Activated T-cell treated with anti-CD3 and anti-CD28 coated beads, Interleukin-2, amount 50 U/mL, for 24 hours (primary cell): ENCODE measurements at regions not wholly inside any gene's neighbourhood (a gene's known extent, or its start where the extent isn't known, plus 50 kb on each side); places are given as distances from the start of the nearest gene placed in this dataset.

ENCODE experiments used
- DNase-seq: peaks from one replicate; pipeline ENCODE4 v3.0.0-alpha.2; 2020
- H3K27ac Mint-ChIP-seq: 2 replicates; pipeline ENCODE4 v1.8.0; 2020; ENCODE audit warnings: mild to moderate bottlenecking, mixed read lengths
- H3K27me3 Mint-ChIP-seq: 2 replicates; pipeline ENCODE4 v1.8.0; 2020; ENCODE audit warnings: mixed read lengths
- H3K36me3 Mint-ChIP-seq: 2 replicates; pipeline ENCODE4 v1.8.0; 2020; ENCODE audit warnings: low read depth, mixed read lengths
- H3K4me1 Mint-ChIP-seq: 2 replicates; pipeline ENCODE4 v1.8.0; 2020; ENCODE audit warnings: low read depth, mixed read lengths
- H3K4me3 Mint-ChIP-seq: 2 replicates; pipeline ENCODE4 v1.8.0; 2020; ENCODE audit warnings: mild to moderate bottlenecking, moderate library complexity, mixed read lengths
- H3K9me3 Mint-ChIP-seq: 2 replicates; pipeline ENCODE4 v1.8.0; 2020; ENCODE audit warnings: mixed read lengths

GRCh38 chr11:121944556-121945230, 171.3 kb downstream of the BLID start:
- H3K27me3 Mint-ChIP-seq = no peaks in the 10 kb centered on the region
- DNase-seq = no peak
- H3K9me3 Mint-ChIP-seq = no peaks in the 10 kb centered on the region
- no peaks in the 10 kb centered on the region for H3K36me3 Mint-ChIP-seq
- no peak overlapping the region for H3K4me3 Mint-ChIP-seq
- no peaks in the 10 kb centered on the region for H3K4me1 Mint-ChIP-seq
- no peak overlapping the region for H3K27ac Mint-ChIP-seq

DNA sequence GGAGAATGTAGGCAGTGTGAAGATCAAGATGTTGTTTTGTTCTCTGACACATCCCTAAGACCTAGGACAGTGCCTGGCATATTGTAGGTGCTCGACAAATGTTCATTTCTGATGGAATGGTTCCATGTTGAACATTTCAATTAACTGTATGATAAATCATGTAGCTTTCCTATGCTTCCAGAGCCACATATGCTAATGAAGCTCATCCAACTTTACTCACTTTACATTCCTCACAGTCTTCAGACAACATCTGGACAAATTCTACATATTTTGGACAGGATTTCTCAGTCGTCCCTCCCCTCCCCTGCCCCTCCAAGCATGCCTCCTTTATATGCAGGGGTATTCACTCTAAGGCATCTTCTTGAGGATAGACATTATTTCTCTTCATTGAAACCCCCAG, 177.9 kb downstream of the BLID start:
- Mint-ChIP-seq H3K36me3 (no peaks in the 10 kb centered on the region), H3K27ac (no peak overlapping the region), H3K9me3 (no peaks in the 10 kb centered on the region), H3K4me3 (no peak overlapping the region), H3K27me3 (peaks cover 9% of the 10 kb centered on the region), H3K4me1 (no peaks in the 10 kb centered on the region)
- no peak for DNase-seq

DNA sequence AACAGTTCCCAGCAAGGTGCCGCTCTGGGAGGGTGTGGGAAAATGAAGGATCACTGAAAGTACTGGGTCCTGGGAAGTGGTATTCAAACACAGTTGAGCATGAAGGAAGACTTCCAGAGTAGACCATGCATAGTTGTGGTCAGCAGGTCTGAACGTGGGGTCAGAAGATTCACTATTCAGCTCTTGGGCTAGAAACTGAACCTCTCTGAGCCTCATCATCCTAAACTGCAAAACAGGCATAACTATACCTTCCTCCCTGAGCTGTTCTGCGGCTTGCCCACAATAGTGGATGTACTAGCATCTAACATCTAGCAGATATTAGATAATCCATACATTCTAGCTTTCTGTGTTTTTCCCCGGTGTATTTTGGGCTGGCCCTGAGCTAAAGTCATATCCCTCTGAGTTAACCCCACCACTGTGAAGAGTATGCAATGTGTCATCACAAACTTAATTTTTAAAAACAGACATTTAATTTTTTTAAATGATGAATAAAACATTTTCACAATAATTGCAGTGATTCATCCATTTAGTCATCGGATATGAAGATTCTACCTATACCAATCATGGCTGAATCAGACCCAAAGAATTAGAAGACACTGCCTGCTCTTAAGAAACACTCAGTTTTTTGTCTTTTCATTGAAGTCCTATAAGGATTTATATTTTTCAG, 179.1 kb downstream of the BLID start:
- Mint-ChIP-seq H3K27me3 (peaks cover 21% of the 10 kb centered on the region), H3K4me3 (no peak overlapping the region), H3K9me3 (no peaks in the 10 kb centered on the region), H3K36me3 (no peaks in the 10 kb centered on the region), H3K4me1 (no peaks in the 10 kb centered on the region), H3K27ac (no peak overlapping the region)
- DNase-seq = no peak

DNA sequence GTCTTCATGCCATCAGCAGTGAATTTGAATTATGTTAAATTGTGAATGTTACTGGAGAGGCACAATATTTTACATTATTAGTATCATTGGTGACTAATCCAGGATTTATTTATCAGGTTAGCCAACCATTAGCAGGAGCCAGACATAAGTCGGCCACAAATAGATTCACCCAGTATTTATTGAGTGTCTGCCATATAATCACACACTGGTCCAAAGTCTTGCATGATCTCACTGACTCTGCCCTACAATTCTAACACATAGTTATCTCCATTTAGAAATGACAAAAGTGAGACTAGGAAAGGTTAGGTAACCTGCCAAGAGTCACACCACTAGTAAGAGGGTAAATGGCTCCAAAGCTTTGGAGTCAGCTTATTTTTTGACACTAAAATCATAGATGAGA, 179.6 kb downstream of the BLID start:
- no peaks in the 10 kb centered on the region for H3K4me1 Mint-ChIP-seq
- H3K4me3 Mint-ChIP-seq = no peak overlapping the region
- peaks cover 26% of the 10 kb centered on the region for H3K27me3 Mint-ChIP-seq
- DNase-seq = no peak
- no peaks in the 10 kb centered on the region for H3K36me3 Mint-ChIP-seq
- H3K9me3 Mint-ChIP-seq = no peaks in the 10 kb centered on the region
- no peak overlapping the region for H3K27ac Mint-ChIP-seq

DNA sequence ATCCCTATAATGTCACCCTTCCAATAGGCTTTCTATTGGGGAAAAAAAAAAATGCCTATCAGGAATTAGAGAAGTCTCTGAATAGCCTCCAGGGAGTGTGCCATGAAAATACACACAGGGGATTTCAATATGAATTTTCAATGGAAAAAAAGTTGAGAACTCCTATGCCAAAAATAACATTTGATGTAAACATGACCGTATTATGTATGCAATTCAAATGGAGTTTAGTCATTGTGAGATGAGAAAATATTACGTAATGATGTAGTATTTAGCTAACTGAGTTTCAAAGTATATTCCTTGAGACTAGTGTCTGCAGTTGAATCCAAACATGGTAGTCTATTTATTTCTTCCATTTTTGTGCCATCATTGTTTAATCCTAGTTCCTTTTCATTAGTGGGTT, 182.3 kb downstream of the BLID start:
- Mint-ChIP-seq H3K4me1 (no peaks in the 10 kb centered on the region), H3K36me3 (no peaks in the 10 kb centered on the region), H3K4me3 (no peak overlapping the region), H3K27ac (no peak overlapping the region), H3K27me3 (peaks cover 30% of the 10 kb centered on the region), H3K9me3 (no peaks in the 10 kb centered on the region)
- no peak for DNase-seq

DNA sequence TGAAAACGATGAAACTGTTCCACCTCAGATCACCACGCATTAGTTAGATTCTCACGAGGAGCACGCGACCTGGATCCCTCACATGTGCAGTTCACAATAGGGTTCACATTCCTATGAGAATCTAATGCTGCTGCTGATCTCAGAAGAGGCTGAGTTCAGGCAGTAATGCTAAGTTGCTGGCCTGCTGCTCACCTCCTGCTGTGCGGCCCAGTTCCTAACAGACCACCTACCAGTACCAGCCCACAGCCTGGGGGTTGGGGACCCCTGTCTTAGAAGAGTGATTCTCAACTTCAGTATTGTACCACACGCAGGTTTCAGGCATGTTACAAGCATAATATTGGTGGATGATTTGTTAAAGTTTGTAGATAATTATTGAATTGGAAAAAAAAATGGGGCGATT, 182.7 kb downstream of the BLID start:
- no peak for DNase-seq
- no peaks in the 10 kb centered on the region for H3K4me1 Mint-ChIP-seq
- H3K4me3 Mint-ChIP-seq = no peak overlapping the region

DNA sequence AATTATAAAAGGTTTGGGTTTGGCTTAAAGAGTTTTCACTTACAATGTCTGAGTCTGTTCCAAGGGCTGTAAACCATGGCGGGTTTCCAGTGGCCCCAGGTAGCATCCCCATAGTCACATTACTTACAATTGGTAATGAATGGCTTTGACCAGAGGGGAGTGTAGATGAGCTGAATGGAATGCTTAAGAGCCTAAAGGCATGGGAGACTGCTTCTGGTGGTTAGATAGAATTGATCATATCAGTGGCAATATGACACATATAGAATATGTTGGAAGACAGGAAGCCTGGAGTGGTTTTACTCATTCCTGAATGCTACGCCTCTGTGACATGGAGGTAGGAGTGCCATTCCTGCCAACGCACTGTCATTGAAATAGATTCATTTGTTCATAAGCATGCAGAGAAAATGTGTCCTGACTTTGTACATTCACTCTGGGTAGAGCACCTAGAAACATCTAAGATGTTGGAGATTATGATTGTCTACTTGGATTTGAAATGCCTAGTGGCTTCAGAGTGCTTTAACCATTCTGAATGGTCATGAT, 183.3 kb downstream of the BLID start:
- peaks cover 30% of the 10 kb centered on the region for H3K27me3 Mint-ChIP-seq
- no peaks in the 10 kb centered on the region for H3K4me1 Mint-ChIP-seq
- no peak overlapping the region for H3K27ac Mint-ChIP-seq
- DNase-seq = no peak
- H3K9me3 Mint-ChIP-seq = no peaks in the 10 kb centered on the region
- H3K36me3 Mint-ChIP-seq = no peaks in the 10 kb centered on the region
- H3K4me3 Mint-ChIP-seq = no peak overlapping the region

More for the DNA sequence above, 182.7 kb downstream of the BLID start:
- Mint-ChIP-seq H3K9me3 (no peaks in the 10 kb centered on the region), H3K36me3 (no peaks in the 10 kb centered on the region), H3K27ac (no peak overlapping the region), H3K27me3 (peaks cover 30% of the 10 kb centered on the region)

GRCh38 chr11:121931748-121932352, 184.2 kb downstream of the BLID start:
- no peak overlapping the region for H3K4me3 Mint-ChIP-seq

DNA sequence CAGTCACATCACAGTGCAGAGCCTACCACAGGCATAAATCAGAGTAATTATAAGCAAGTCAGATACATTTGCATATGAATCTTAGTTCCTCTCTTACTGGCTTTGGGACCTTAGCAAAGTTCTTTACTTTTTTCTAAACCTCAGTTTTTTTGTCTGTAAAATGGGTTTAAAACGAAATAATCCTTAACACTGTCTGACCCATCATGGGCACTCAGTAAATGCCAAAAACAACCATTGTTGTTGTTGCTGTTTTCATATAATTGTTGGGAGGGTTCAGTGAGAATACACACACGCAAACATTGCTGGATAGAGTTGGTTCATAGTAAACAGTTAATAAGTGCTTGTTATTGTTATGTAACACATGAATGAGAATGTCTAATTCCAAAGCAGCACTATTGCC, 184.9 kb downstream of the BLID start:
- DNase-seq = no peak

More at GRCh38 chr11:121931748-121932352, 184.2 kb downstream of the BLID start:
- Mint-ChIP-seq H3K4me1 (no peaks in the 10 kb centered on the region), H3K27ac (no peak overlapping the region), H3K27me3 (peaks cover 36% of the 10 kb centered on the region), H3K9me3 (no peaks in the 10 kb centered on the region), H3K36me3 (no peaks in the 10 kb centered on the region)
- DNase-seq = no peak

GRCh38 chr11:121930004-121930965, 185.7 kb downstream of the BLID start:
- Mint-ChIP-seq H3K4me3 (no peak overlapping the region), H3K27ac (no peak overlapping the region), H3K36me3 (no peaks in the 10 kb centered on the region), H3K4me1 (no peaks in the 10 kb centered on the region), H3K9me3 (no peaks in the 10 kb centered on the region), H3K27me3 (peaks cover 36% of the 10 kb centered on the region)
- DNase-seq = no peak

More for the DNA sequence above, 184.9 kb downstream of the BLID start:
- H3K27me3 Mint-ChIP-seq = peaks cover 36% of the 10 kb centered on the region
- no peaks in the 10 kb centered on the region for H3K36me3 Mint-ChIP-seq
- no peak overlapping the region for H3K27ac Mint-ChIP-seq
- no peaks in the 10 kb centered on the region for H3K9me3 Mint-ChIP-seq
- no peaks in the 10 kb centered on the region for H3K4me1 Mint-ChIP-seq
- no peak overlapping the region for H3K4me3 Mint-ChIP-seq

DNA sequence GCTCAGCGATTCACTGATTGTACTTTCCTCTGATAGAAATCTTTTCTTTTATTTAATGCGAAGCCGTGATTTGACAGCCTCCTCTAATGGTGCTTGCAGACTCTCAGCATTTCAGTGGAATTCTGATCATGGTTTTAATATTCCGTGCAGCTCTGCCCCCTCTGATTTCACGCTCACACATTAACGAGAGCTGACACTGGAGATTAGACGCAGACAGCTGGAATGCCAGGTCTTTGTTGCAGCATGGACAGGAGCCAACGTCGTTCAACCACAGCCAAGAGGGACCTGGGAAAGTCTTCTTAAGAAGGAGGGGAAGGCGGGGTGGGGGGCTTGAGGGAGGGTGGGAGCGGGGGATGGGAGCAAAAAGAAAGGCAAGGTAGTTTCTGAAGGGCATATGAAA, 186.4 kb downstream of the BLID start:
- no peak for DNase-seq
- peaks cover 38% of the 10 kb centered on the region for H3K27me3 Mint-ChIP-seq
- H3K4me1 Mint-ChIP-seq = no peaks in the 10 kb centered on the region
- no peaks in the 10 kb centered on the region for H3K9me3 Mint-ChIP-seq
- no peaks in the 10 kb centered on the region for H3K36me3 Mint-ChIP-seq
- no peak overlapping the region for H3K4me3 Mint-ChIP-seq
- no peak overlapping the region for H3K27ac Mint-ChIP-seq

DNA sequence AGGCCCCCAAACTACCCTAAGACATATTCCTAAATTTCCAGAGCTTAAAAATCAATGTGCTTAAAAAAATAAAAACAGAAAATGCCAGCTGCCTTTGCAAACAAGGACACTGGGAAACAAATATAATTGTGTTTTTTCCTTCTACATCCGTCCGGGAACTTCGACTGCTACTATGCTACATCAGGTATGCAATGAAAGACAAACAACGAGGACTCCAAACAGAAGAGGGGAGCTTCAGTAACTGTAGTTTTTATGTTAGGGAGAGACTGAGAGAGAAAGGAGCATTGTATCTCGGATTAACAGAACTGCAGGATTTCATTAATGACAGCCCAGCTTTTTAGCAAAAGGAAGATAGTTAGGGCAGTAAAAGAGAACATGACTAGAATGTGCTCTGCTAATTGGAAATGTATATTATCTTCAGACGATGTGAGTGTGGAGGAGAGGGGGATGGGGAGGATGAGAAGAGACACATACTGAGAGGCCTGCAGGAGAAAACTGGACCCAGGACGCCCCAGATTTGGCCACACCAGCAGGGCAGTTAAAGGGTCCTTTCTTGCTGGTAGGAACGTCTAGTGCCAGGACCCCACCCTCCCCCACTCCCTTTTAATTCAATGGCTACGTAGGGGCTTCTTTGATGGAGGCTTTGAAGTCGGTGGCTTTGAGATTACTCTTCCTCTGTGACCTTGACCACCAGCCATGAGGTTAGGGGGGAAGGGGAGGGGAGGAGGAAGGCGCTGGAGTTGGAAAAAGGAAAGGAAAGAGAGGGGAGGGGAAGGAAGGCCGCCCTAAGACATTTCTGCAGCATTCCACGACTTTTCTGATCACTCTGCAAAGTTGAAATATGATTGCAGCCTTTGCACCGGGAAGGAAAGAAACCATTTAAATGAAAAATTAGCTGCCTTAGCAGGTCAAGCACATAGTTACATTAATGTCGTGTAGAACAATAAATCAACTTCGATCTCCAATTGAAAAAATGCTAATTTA, 187.1 kb downstream of the BLID start:
- Mint-ChIP-seq H3K27me3 (peaks cover 38% of the 10 kb centered on the region), H3K9me3 (no peaks in the 10 kb centered on the region)

GRCh38 chr11:121927789-121928188, 188.2 kb downstream of the BLID start:
- no peak for DNase-seq
- H3K27me3 Mint-ChIP-seq = peaks cover 27% of the 10 kb centered on the region
- H3K4me1 Mint-ChIP-seq = no peaks in the 10 kb centered on the region
- no peak overlapping the region for H3K27ac Mint-ChIP-seq
- H3K4me3 Mint-ChIP-seq = no peak overlapping the region
- no peaks in the 10 kb centered on the region for H3K9me3 Mint-ChIP-seq
- H3K36me3 Mint-ChIP-seq = no peaks in the 10 kb centered on the region

More for the DNA sequence above, 187.1 kb downstream of the BLID start:
- no peaks in the 10 kb centered on the region for H3K36me3 Mint-ChIP-seq
- DNase-seq = no peak
- H3K4me3 Mint-ChIP-seq = no peak overlapping the region
- no peaks in the 10 kb centered on the region for H3K4me1 Mint-ChIP-seq
- no peak overlapping the region for H3K27ac Mint-ChIP-seq
